NCI-H2081 (cell line): ENCODE measurements at regions not wholly inside any gene's neighbourhood (a gene's known extent, or its start where the extent isn't known, plus 50 kb on each side); places are given as distances from the start of the nearest gene placed in this dataset.

ENCODE experiments used
- DNase-seq, 2 experiments: peaks; one replicate each; lab custom pipeline; 2025; lab: John Stamatoyannopoulos, UW

DNA sequence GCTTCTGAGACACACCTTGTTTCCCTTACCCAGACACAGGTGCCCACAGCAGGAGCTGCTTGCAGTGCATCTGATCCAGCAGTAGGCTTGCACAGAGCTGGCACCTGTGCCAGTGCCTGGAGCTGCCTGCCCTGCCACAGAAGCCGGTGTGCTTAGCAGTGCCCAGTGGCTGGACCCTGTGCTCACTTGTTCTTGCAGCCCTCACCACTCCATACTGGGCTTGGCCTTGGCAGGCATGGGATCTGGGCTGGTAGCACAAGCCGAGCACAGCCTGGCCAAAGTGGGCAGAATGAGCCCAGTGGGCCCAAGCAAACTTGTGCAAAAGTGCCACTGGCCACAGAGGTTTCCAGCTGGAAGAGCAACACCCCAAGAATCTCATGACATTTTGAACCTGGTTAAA lies 1950.4 kb downstream of the SUCLG1 start:
- no peak for DNase-seq

DNA sequence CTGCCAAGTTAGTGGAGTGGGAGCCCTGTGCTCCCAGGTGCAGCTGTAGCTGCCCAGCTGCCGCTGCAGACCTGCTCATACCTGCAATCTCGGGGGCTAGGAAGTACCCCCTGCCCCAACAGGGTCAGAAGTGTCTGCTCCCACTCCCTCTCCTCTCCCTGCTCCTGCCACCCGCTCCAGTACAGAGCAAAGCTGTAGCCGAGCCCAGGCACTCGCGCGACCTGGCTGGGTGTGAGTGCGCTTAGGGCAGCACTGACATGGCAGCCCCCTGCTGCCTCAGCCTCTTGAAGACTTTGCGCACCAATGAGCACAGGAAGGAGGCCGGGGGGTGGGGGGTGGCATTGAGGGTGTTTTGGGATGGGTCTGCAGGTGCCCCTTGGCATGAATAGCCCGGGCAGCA lies 1951.4 kb downstream of the SUCLG1 start:
- no peak for DNase-seq

DNA sequence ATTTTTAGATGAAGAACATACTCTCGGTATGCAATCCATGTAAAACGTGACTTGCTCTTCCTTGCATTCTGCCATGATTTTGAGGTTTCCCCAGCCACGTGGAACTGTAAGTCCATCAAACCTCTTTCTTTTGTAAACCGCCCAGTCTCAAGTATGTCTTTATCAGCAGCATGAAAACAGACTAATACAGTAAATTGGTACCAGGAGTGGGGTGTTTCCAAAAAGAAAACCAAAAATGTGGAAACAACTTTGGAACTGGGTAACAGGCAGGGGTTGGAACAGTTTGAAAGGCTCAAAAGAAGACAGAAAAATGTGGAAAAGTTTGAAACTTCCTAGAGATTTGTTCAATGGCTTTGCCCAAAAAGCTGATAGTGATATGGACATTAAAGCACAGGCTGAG lies 1957.9 kb downstream of the SUCLG1 start:
- no peak for DNase-seq

DNA sequence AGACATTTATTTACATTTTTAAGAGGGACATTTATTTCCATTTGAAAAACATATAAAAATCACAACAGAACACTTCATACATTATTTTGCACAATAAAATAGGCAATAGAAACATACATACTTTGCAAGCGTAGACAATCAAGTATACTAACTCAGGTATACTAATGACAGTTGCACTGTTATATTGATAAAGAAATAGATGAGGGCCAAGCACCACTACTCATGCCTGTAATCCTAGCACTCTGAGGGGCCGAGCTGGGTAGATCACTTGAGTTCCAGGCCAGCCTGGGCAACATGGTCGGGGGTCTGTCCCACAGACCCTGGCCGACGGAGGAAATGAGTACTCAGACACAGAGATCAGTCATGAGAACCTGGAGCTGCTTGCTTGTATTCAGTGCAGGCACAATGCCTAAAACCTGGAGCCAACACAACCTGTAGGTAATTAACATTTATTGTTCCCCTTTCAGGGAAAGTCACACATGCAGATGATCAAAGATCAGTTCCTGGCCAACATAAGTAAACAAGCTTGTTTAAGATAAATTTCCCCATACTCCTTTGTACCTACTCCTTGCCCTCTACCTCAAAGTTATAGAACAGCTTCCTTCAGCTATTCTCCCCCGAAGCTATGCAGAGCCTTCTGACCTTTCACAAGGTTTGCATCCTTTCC lies 1960.2 kb downstream of the SUCLG1 start:
- no peak for DNase-seq

DNA sequence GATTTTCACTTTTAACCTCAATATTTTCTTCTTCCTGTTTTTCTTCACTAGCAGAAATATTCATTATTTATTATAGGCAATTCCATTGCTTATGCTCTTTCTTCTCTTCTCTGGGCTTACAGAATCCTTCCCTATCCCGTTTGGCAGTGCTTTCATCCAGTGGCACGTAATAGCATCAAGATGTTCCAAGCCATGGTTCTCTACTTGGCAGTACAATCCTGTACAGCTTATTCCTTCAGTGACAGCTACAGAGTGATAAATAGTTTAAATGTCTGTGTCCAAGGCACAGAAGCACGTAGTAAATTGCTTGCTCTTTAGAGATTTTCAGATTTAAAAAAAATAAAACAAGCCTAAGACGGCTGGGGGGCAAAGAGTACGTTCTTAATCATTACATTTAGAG lies 1964.3 kb downstream of the SUCLG1 start:
- no peak for DNase-seq

DNA sequence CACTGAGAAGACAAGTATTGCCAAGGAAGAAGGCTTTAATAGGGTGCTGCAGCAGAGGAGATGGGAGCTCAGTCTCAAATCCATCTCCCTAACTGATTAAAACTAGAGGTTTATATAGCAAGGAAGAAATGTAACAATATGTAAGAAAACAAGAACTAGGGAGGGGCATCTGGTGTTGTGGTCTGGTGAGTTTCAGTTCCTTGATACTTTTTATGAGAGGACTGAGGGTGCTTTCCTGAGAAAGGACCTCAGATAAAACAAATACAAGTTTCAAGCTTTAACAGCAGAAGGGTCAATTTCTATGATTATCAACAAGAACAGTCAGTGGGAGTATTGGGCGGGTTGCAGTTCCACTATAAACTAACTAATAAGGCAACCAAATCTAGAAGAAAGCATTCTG lies 1967.5 kb downstream of the SUCLG1 start:
- DNase-seq: no peak

DNA sequence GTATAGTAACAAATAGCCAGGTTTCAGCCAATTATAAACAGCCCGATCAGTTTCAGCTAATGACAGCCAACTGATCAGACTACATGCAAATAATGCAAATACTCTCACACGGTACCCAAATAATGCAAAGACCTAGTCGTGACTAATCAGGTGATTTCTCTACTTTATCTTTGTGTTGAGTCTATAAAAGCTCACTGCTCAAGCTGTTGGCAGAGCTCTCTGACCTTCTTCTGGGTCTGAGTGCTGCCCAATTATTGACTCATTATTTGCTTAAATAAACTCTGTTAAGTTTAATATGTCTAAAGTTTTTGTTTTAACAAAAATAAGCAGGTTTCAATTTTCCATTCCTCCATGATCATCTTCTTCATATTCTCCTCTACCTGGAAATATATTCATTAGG lies 1971.7 kb downstream of the SUCLG1 start:
- no peak for DNase-seq

DNA sequence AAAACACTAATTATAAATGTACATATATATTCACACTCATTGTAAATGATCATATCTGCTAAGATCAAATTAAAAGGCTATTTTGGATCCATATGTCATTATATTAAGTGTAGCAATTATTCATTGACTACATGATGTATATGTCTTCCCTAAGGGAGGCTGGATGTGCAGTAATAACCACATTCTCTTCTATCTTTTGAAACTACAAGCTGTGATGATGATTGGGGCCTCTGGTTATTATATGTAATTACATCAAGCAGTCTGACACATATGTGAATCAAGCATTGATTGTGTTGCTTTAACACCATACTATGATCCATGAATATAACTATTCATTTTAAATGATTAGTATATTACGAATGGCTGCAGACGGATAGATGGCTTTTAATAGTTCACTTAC lies 1973.4 kb downstream of the SUCLG1 start:
- DNase-seq: no peak

DNA sequence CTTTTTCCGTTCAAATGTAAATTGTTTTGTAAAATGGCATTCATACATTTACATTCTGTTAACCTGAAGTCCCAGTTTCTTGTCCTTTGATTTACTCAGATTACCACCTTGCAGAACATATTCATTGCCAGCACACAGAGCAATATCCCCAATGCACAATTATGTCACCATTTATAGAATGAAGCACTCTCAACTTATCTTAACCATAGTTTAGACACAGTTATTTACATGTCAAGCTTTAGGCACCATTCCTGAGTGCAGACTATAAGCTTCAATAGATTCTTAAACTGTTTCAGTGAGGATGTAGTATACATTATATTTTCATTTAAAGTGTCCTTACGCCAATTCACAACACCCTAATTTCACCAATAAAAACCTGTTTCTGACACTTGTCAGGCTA lies 1977.9 kb downstream of the SUCLG1 start:
- no peak for DNase-seq

DNA sequence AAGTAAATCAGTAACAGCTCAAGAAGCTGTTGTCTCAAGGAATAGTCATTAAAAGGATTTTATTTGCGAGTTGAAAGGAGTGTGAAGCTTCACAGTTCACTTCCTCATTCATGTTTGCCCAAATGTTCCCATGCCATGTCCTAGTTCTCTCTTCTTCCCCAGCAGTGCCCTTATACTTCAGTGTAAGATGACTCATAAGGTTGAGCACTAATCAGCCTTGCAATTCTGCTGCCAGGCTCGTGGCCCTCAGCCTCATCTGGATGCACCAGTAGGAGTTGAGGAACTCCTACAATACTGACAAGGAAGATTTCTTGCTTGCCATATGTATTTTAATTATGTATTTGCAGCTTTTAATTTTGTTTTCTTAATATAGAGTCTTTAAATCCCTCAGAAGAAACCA lies 1980.4 kb downstream of the SUCLG1 start:
- DNase-seq: no peak

DNA sequence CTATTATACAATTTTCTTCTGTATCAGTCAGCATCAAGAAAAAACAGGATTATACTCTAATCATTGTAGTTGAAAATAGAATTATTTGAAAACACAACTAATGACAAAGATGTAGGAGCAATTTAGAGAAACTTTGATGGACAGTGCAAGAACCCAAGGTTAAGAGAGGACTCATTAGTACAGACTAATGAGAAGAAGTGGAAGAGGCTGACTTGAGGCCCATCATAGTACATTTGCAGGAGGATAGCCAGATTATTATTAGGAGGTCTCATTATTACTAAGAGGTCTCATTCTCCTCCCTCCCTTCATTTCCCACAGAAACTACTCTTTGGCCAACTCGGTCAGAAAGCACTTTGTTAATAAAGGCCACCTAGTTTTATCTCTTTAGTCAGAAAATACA lies 1983.0 kb downstream of the SUCLG1 start:
- no peak for DNase-seq

DNA sequence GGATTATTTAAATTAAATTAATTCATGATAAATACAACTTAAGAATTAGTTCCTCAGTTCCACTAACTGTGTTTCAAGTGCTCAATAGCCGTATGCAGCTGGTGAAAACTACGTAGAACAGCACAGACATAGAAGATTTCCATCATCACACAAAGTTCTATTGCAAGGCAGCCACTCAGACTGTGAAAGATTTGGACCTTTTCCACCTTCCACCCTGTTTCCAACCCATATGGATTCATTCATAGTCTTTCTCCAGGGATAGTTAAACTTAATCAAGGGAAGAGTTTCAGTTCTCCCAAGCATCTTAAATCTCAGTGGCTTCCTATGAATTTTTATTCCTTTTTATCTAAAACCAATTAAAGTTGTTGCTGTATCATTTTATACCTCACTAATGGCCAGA lies 2030.8 kb downstream of the SUCLG1 start:
- DNase-seq: no peak

DNA sequence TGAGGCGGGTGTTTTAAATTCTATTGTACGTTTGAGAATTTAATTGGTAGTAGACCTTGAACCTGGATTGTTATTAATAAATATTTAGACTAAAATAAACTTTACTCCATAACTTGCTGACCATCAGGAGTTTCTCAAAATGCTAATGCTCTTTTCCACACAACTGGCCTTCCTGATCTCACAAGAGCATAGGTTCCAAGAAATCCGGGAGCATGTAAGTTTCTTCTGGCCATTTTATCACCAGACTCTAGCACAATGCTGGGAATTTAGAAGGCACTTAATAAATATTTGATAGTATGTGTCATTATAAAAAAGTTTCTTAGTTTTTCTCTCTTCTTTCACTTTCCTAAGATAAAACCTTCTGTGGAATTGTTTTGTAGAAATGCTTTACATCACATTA lies 2047.1 kb downstream of the SUCLG1 start:
- DNase-seq: no peak

DNA sequence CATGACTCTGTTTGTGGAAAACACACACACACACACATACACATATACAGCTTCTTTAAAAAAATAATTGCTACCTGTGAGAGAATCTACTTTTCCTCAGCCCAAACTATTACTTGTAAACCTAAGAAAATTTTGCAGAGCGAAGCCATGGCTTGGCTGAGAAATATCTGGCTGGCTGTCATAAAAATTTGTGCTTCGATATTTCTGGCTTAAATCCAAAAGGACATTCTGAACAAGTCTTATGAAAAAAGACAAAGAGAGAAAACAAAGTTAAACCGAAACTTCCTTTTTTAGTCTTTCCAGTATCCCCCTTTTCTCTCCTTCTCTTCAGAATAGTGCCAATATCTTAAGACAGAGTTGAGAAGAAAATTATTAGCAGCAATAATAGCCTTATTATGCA lies 2048.0 kb downstream of the SUCLG1 start:
- no peak for DNase-seq

DNA sequence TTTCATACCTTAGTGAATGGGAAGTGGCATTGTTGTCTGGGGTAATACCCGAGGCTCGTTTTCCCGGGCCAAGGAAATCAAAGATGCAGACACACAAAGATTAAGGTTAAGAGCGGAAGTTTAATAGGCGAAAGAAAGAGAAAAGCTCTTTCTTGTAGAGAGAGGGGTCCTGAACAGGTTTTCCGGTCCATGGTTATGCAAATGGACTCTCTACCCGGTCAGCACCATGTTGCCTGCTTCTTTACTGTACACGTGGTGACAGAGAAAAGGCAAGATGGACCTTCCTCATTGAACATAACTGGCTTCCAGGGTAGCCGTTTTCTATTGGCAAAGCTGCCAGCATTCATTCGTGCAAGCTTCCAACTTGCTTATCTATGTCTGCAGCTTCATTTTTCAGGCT lies 2063.5 kb downstream of the SUCLG1 start:
- no peak for DNase-seq

DNA sequence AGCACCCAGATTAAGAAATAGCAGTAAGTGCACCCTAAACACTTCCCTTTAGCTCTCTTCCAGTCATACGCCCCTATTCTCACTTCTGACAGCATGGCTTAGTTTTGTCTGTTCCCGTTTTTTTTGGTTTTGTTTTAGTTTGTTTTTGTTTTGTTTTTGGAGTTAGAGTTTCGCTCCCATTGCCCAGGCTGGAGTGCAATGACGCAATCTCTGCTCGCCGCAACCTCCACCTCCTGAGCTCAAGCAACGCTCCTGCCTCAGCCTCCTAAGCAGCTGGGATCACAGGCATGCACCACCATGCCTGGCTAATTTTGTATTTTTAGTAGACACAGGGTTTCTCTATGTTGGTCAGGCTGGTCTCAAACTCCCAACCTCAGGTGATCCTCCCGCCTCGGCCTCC lies 2067.7 kb downstream of the SUCLG1 start:
- no peak for DNase-seq

DNA sequence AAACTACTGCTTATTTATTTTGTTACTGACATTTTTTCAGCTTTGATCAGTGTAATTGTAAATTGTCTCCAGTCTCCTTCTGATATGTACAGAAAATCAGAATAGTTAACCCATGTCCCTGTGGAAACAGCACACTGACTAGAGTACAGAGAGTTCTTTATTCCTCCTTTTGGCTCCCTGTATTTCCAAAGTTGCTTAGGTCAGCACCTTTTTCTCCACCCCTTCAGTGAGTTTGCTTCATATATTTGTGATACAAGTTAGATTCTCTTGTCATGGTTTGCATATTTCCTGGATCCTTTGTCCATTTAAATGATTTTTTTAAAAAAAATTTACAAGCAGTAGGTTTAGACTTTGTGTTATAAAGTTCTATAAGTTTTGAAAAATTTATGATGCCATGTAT lies 2051.1 kb upstream of the LRRTM1 start:
- no peak for DNase-seq

DNA sequence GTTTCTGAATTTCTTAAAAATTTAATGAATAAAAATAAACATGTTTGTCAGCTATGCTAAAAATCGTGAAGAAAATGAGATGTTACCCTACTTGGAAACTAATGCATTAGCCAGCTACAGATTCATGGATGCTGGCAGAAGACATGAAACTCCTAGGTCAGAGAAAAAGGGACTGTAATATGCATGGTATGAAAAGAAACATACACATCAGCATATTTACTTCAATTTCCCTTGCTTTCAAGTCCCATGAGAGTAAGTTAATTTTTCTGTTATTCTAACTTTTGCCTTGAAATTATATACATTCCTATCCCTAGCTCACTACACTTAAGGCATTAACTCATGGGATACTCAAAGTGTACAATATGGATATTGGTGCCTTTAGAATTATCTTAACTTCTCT lies 2041.4 kb upstream of the LRRTM1 start:
- DNase-seq: no peak

DNA sequence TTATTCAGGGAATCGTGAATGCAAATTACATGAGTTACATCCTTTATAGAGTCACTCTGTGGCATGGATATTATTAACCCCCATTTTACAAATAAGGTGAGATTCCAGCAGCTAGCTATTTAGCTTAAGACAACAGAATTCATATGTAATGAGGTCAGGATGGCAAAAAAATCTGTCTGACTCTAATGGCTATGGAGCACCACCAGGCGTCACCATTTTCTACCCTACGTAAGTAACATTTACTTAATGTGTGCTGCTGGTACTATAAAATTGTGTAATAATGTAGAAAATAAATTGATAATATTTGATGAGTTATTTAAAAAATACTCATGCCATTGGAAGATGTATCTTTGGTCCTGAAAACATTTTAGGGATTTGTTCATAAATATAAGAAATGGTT lies 2040.1 kb upstream of the LRRTM1 start:
- DNase-seq: no peak

DNA sequence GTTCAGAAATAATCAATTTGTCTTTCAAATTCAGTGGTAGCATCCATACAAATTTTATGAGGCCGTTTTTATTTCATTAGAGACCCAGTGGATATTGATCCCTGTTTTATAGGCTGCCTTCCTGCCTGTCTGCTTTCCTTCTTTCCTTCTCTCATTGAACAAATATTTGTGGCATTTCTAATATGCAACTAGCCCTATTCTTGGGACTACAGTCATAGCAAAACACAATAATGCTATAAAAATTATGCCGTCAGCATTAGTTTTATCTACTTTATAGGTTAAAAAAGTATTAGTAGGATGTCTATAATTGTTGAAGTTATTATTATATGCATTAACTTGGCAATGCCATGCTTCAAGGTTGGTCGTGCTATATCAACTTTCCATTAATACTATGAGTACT lies 2037.8 kb upstream of the LRRTM1 start:
- no peak for DNase-seq

DNA sequence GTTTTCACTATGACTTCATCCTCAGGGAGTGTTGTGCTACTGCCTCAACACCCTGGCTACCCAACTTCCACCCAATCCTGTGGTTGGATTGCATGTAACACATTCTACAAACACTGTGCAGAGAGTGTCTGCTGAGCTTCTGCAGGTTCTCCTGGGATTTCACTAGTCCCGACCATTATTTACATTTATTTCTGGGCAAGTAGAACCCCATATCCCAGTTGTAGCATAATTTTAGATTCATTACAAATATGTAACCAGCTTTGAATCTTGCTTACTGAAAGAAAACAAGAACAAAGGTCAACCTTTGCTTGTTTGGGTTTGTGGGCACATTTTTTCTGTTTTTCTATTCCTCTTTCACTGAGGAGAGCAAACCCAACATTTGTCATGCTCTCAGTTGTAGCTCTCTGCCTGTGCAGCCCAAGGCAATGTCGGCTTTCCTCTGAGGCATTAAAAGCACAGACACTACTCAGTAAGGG lies 2036.1 kb upstream of the LRRTM1 start:
- no peak for DNase-seq

DNA sequence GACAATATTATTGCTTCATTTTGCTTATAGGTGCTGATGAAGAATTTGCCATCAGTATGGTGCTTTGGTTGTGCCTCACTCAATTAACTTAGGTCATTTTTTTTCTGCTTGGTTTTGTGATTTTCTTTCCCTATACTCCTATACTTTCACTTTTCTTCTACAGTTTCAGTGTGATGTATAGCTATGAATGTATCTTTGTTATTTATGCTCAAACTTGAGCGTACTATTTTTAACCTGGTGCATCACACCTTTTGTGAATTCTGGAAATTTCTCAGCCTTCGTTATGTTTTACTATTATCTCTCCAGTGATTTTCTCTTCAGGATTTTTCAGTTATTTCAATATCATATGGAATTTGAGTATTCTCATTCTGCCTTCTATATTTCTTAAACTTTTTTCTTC lies 2035.3 kb upstream of the LRRTM1 start:
- no peak for DNase-seq

DNA sequence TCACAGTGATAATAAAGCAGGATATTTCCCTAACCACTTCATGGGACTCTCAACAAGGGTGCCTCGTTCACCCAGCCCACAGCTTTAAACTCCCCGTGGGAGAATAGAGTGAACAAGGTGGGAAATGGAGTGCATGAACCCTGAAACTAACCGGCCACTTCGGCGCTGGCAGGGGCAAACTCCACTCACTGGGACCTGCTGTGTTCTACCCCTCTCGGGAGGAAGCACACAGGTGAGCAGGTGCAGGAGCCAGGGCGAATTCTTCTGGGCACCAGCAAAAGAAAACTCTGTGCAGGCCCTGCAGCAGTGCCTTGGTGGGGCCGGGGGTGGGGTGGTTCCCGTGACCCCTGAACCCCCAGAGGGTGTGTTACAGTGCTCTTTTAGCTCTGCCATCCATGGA lies 2029.1 kb upstream of the LRRTM1 start:
- DNase-seq: no peak

DNA sequence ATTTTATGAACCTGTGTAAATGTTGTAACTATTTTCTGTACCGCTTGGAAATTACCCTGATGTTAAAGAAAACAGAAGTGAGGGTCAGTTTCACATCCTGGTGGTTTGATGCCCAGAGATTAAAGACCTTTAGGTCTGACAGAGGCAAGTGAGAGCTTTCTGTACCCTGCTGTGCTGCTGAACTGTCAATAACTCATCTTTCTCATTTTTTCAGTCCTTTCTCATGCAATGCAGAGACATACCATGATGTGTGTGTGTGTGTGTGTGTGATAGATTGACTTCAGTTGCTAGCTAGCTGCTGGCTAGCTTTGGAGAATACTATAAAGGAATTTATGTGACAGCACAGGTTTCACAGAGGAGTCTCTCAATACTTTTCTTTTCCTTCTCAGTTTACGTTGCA lies 2025.6 kb upstream of the LRRTM1 start:
- DNase-seq: no peak
